Esophagus muscularis mucosa (tissue), 3 donors: ENCODE measurements at regions not wholly inside any gene's neighbourhood (a gene's known extent, or its start where the extent isn't known, plus 50 kb on each side); places are given as distances from the start of the nearest gene placed in this dataset.

Source experiments
- CTCF ChIP-seq, 3 experiments: fragments of 200-600 bp in 2 of 3; fragments of 450-650 bp in 1 of 3; sonication (generic) in 2 of 3; IDR thresholded peaks; one replicate each; pipeline ENCODE4 v1.5.1; 2017 to 2019; ENCODE audit warnings: antibody characterized with exemption in 3 of 3, mild to moderate bottlenecking in 2 of 3, moderate library complexity in 1 of 3
- POLR2A ChIP-seq: fragments of 450-650 bp; IDR thresholded peaks from one replicate; pipeline ENCODE4 v1.6.1; 2017; ENCODE audit warnings: antibody characterized with exemption, moderate library complexity, mild to moderate bottlenecking, low read depth
- POLR2AphosphoS5 ChIP-seq, 2 donors: sonication (generic); formaldehyde crosslinking; IDR thresholded peaks; one replicate each; pipeline ENCODE4 v1.6.1; 2017; ENCODE audit warnings: antibody characterized with exemption in 2 of 2

GRCh38 chr21:30984889-30985288 lies 53.4 kb downstream of the KRTAP19-8 start:
- TF ChIP-seq POLR2AphosphoS5 (IDR thresholded peaks at IDR 0.05): no peak
- no peak for TF ChIP-seq CTCF (IDR thresholded peaks at IDR 0.05)
- no peak for TF ChIP-seq POLR2A
